NB4 (cell line): ENCODE measurements at regions not wholly inside any gene's neighbourhood (a gene's known extent, or its start where the extent isn't known, plus 50 kb on each side); places are given as distances from the start of the nearest gene placed in this dataset.

Source experiments
- CTCF ChIP-seq: IDR thresholded peaks from one replicate; pipeline ENCODE4 v1.5.1; 2012; ENCODE audit warnings: low read depth, low read length
- MAX ChIP-seq: IDR thresholded peaks from 2 replicates; pipeline ENCODE4 v1.6.1; 2011; ENCODE audit warnings: low read depth, low read length
- MYC ChIP-seq: IDR thresholded peaks from 2 replicates; pipeline ENCODE4 v1.6.1; 2011; ENCODE audit warnings: low read depth, low read length
- POLR2A ChIP-seq: IDR thresholded peaks from 2 replicates; pipeline ENCODE4 v1.6.1; 2011; ENCODE audit warnings: mild to moderate bottlenecking; ENCODE audit not compliant: insufficient read length; ENCODE audit errors: extremely low read depth

GRCh38 chr12:13437541-13437940 lies 241.0 kb downstream of the EMP1 start:
- no peak for TF ChIP-seq CTCF
- no peak for TF ChIP-seq POLR2A
- TF ChIP-seq MAX: no peak
- no peak for TF ChIP-seq MYC
